ENCODE measurements at regions not wholly inside any gene's neighbourhood (a gene's known extent, or its start where the extent isn't known, plus 50 kb on each side); places are given as distances from the start of the nearest gene placed in this dataset.

GRCh38 chr17:31660684-31661083, 198.4 kb downstream of the COPRS start:
- DNase-seq (ENCODE audit: insufficient read length, low spot score) (no peak), FAIRE-seq (no peak)
- no peak for TF ChIP-seq CTCF (IDR thresholded peaks at IDR 0.05; ENCODE audit: insufficient read depth, missing control alignments)

- no peak for FAIRE-seq
- no peak for TF ChIP-seq CTCF (IDR thresholded peaks at IDR 0.05; ENCODE audit: insufficient read depth, missing control alignments)
- DNase-seq (ENCODE audit: insufficient read length, low spot score) = no peak
These were observed 201.2 kb downstream of the COPRS start for GRCh38 chr17:31657876-31658275.

GRCh38 chr17:31654936-31655335, 204.1 kb downstream of the COPRS start:
- no peak for DNase-seq (ENCODE audit: insufficient read length, low spot score)
- FAIRE-seq = no peak
- TF ChIP-seq CTCF (IDR thresholded peaks at IDR 0.05; ENCODE audit: insufficient read depth, missing control alignments) = no peak

GRCh38 chr17:31653691-31654090, 205.4 kb downstream of the COPRS start:
- TF ChIP-seq CTCF (IDR thresholded peaks at IDR 0.05; ENCODE audit: insufficient read depth, missing control alignments) = no peak
- FAIRE-seq = no peak
- DNase-seq (ENCODE audit: insufficient read length, low spot score) = no peak

GRCh38 chr17:31650756-31651520, 208.1 kb downstream of the COPRS start:
- no peak for DNase-seq (ENCODE audit: insufficient read length, low spot score)
- FAIRE-seq = no peak
- TF ChIP-seq CTCF (IDR thresholded peaks at IDR 0.05; ENCODE audit: insufficient read depth, missing control alignments) = no peak

- FAIRE-seq (no peak), DNase-seq (ENCODE audit: insufficient read length, low spot score) (no peak)
- TF ChIP-seq CTCF (IDR thresholded peaks at IDR 0.05; ENCODE audit: insufficient read depth, missing control alignments) = no peak
These were observed 209.7 kb downstream of the COPRS start for GRCh38 chr17:31649302-31649701.

GRCh38 chr17:31647661-31648060, 211.4 kb downstream of the COPRS start:
- no peak for FAIRE-seq
- no peak for TF ChIP-seq CTCF (IDR thresholded peaks at IDR 0.05; ENCODE audit: insufficient read depth, missing control alignments)
- no peak for DNase-seq (ENCODE audit: insufficient read length, low spot score)

Data from D721Med (cell line).